ENCODE measurements at regions not wholly inside any gene's neighbourhood (a gene's known extent, or its start where the extent isn't known, plus 50 kb on each side); places are given as distances from the start of the nearest gene placed in this dataset.

DNA sequence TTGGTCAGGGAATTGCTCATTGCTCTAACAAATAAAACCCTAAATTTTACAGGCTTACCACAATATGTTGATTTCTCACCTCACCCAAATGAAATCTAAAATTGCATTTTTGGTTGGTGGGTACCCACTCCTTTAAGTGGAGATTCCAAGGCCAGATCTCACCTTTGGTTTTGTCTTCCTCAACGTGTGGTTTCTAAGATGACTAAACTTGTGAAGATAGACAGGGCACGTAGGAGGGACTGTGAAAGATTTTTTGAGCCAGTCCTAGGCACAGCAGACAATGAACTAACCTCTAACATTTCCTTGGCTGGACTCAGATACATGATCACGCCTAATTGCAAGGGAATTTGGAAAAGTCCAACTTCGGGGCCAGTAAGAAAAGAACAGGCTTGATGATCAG, 1003.9 kb downstream of the FLRT2 start:
- no peaks in the 10 kb centered on the region for H3K4me1 Mint-ChIP-seq
- H3K4me3 Mint-ChIP-seq = no peak overlapping the region
- no peaks in the 10 kb centered on the region for H3K36me3 ChIP-seq (ENCODE audit: insufficient read depth)
- no peak for ATAC-seq
- no peaks in the 10 kb centered on the region for H3K27me3 Mint-ChIP-seq (ENCODE audit: insufficient read depth, low read depth, poor library complexity)
- no peaks in the 10 kb centered on the region for H3K27me3 ChIP-seq (ENCODE audit: insufficient read depth)
- H3K4me1 ChIP-seq (ENCODE audit: insufficient read depth) = no peaks in the 10 kb centered on the region
- no peaks in the 10 kb centered on the region for H4K20me1 ChIP-seq (replicated peaks; ENCODE audit: insufficient read depth)
- H3F3A ChIP-seq (replicated peaks; ENCODE audit: low read depth) = no peaks in the 10 kb centered on the region
- H3K27ac Mint-ChIP-seq = no peak overlapping the region
- no peak overlapping the region for H3K4me2 ChIP-seq
- H3K36me3 Mint-ChIP-seq (ENCODE audit: low read depth) = no peaks in the 10 kb centered on the region
- TF ChIP-seq EZH2phosphoT487 (IDR thresholded peaks at IDR 0.05; ENCODE audit: unreplicated experiment) (no peak), NANOG (IDR thresholded peaks at IDR 0.05; ENCODE audit: borderline replicate concordance) (no peak), EZH2 (IDR thresholded peaks at IDR 0.05; ENCODE audit: low read depth, unreplicated experiment) (no peak), POLR2AphosphoS5 (IDR thresholded peaks at IDR 0.05; ENCODE audit: low read depth) (no peak), ZNF331 (CRISPR knock-in tag; IDR thresholded peaks at IDR 0.05; ENCODE audit: low read depth) (no peak), JUNB (IDR thresholded peaks at IDR 0.05; ENCODE audit: unreplicated experiment) (no peak)
- TF ChIP-seq, protein P1, sequence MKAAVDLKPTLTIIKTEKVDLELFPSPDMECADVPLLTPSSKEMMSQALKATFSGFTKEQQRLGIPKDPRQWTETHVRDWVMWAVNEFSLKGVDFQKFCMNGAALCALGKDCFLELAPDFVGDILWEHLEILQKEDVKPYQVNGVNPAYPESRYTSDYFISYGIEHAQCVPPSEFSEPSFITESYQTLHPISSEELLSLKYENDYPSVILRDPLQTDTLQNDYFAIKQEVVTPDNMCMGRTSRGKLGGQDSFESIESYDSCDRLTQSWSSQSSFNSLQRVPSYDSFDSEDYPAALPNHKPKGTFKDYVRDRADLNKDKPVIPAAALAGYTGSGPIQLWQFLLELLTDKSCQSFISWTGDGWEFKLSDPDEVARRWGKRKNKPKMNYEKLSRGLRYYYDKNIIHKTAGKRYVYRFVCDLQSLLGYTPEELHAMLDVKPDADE (IDR thresholded peaks at IDR 0.05) = no peak
- TF ChIP-seq, protein P2, sequence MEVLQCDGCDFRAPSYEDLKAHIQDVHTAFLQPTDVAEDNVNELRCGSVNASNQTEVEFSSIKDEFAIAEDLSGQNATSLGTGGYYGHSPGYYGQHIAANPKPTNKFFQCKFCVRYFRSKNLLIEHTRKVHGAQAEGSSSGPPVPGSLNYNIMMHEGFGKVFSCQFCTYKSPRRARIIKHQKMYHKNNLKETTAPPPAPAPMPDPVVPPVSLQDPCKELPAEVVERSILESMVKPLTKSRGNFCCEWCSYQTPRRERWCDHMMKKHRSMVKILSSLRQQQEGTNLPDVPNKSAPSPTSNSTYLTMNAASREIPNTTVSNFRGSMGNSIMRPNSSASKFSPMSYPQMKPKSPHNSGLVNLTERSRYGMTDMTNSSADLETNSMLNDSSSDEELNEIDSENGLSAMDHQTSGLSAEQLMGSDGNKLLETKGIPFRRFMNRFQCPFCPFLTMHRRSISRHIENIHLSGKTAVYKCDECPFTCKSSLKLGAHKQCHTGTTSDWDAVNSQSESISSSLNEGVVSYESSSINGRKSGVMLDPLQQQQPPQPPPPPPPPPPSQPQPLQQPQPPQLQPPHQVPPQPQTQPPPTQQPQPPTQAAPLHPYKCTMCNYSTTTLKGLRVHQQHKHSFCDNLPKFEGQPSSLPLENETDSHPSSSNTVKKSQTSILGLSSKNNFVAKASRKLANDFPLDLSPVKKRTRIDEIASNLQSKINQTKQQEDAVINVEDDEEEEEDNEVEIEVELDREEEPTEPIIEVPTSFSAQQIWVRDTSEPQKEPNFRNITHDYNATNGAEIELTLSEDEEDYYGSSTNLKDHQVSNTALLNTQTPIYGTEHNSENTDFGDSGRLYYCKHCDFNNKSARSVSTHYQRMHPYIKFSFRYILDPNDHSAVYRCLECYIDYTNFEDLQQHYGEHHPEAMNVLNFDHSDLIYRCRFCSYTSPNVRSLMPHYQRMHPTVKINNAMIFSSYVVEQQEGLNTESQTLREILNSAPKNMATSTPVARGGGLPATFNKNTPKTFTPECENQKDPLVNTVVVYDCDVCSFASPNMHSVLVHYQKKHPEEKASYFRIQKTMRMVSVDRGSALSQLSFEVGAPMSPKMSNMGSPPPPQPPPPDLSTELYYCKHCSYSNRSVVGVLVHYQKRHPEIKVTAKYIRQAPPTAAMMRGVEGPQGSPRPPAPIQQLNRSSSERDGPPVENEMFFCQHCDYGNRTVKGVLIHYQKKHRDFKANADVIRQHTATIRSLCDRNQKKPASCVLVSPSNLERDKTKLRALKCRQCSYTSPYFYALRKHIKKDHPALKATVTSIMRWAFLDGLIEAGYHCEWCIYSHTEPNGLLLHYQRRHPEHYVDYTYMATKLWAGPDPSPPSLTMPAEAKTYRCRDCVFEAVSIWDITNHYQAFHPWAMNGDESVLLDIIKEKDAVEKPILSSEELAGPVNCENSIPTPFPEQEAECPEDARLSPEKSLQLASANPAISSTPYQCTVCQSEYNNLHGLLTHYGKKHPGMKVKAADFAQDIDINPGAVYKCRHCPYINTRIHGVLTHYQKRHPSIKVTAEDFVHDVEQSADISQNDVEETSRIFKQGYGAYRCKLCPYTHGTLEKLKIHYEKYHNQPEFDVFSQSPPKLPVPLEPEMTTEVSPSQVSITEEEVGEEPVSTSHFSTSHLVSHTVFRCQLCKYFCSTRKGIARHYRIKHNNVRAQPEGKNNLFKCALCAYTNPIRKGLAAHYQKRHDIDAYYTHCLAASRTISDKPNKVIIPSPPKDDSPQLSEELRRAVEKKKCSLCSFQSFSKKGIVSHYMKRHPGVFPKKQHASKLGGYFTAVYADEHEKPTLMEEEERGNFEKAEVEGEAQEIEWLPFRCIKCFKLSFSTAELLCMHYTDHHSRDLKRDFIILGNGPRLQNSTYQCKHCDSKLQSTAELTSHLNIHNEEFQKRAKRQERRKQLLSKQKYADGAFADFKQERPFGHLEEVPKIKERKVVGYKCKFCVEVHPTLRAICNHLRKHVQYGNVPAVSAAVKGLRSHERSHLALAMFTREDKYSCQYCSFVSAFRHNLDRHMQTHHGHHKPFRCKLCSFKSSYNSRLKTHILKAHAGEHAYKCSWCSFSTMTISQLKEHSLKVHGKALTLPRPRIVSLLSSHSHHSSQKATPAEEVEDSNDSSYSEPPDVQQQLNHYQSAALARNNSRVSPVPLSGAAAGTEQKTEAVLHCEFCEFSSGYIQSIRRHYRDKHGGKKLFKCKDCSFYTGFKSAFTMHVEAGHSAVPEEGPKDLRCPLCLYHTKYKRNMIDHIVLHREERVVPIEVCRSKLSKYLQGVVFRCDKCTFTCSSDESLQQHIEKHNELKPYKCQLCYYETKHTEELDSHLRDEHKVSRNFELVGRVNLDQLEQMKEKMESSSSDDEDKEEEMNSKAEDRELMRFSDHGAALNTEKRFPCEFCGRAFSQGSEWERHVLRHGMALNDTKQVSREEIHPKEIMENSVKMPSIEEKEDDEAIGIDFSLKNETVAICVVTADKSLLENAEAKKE (CRISPR knock-in tag; IDR thresholded peaks at IDR 0.05) = no peak
- no peaks in the 10 kb centered on the region for H3K79me2 ChIP-seq (replicated peaks; ENCODE audit: insufficient read depth)
- no peak overlapping the region for H3K4me3 ChIP-seq
- DNase-seq (ENCODE audit: low spot score) = no peak
- no peaks in the 10 kb centered on the region for H3K9me3 Mint-ChIP-seq
- no peak overlapping the region for H3K27ac ChIP-seq (ENCODE audit: low read depth)
- H3K9me2 ChIP-seq (ENCODE audit: insufficient read depth) = no peaks in the 10 kb centered on the region
- H2AFZ ChIP-seq = no peak overlapping the region

Data from GM23338 (cell line).